CD4-positive, alpha-beta T cell treated with Interleukin-2 at 100 ng/mL for 4 hours (primary cell): ENCODE measurements at regions not wholly inside any gene's neighbourhood (a gene's known extent, or its start where the extent isn't known, plus 50 kb on each side); places are given as distances from the start of the nearest gene placed in this dataset.
"Not testable (repeated sequence)": the region's sequence is repeated elsewhere in the genome, so short reads cannot be mapped to it uniquely, and the experiment has no call there.

Experiments used
- DNase-seq: peaks from one replicate; pipeline ENCODE4 v3.0.0-alpha.2; 2020; ENCODE audit warnings: low spot score

DNA sequence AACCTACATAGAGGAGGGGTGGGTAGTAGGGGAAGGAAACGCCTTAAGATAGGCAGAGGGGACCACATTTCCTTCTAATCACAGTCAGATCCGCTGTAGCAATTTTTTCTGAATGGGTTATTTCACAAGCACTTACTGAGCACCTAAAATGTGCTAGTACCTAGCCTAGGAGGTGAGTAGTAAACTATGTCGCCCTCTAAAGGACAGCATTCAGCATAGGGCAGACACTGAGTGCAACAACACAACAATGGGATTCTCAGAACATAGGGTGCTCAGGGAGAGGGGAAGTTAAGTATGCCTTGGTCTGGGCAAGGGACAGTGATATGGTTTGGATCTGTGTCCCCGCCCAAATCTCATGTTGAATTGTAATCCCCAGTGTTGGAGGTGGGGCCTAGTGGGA lies 166.1 kb upstream of the RAB6C start:
- no peak for DNase-seq

DNA sequence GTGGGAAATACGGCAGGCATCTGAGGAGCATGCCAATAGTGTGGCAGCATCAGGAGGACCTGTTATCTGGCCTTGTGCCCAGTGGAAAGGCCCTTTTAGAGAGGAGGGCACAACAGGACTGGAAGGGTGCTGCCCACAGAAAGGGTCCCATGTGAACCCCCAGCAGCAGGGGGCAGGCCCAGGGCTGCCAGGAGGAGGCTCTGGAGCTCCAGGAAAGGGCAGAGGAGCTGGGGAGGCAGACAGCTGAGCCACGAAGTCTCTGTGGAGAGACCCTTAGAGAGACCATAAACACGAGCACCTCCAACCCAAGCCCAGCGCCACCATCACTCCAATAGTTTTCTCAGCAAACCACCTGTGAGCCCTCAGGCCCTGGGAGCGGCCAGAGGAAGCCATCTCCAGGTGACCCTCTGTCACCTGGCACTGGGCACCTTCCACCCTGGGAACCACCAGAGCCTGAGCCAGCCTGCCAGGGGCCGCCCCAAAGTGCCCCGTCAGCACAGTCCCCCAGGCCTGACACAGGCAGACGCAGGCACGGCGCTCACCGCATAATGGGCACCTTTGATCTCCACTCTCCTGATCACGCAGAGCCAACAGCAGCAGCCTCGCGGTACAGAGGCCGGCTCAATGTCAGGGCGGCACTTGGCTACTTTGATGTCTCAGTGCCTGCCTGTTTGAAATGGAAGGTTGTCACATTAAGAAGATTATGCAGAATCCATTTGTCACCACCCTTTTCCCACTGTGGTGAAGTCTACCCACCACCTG lies 162.5 kb upstream of the RAB6C start:
- no peak for DNase-seq

GRCh38 chr2:129819855-129820254 lies 159.6 kb upstream of the RAB6C start:
- no peak for DNase-seq

DNA sequence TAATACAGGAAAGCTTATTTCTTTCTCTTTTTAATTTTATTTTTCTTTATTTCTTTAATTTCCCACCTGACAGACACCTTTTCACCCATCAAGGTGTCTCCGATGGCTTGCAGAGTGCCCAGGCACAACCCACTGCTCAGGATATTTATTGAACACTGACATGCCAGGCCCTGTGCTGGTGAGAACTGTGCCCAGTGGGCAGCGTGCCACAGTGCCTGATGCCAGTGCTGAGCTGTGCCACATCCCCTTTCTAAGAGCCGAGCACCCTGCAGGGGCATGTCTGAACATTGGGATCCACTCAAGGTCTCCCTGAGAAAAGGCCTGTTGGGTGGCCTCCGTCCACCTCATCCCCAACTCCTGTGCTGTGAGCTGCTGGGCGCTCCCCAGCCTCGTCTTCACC lies 158.6 kb upstream of the RAB6C start:
- DNase-seq = no peak

DNA sequence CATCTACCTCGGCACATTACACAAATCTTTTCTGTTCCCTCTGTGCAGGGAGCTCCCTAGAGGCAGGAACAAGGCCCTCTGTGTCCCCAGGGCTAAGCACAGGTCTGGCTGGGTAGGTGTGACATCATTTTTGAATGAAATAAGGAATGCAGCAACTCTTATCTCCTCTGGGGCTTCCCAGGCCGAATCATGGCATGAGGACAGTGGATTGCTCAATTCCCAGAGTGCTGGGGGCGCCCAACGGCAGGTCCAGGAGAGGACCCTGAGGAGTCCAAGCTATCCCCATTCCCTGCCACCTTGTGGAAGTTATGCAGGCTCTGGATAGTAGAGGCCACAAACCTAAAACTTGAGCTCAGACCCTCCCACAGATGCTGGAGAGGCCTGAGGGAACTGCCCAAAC lies 158.0 kb upstream of the RAB6C start:
- DNase-seq = no peak

DNA sequence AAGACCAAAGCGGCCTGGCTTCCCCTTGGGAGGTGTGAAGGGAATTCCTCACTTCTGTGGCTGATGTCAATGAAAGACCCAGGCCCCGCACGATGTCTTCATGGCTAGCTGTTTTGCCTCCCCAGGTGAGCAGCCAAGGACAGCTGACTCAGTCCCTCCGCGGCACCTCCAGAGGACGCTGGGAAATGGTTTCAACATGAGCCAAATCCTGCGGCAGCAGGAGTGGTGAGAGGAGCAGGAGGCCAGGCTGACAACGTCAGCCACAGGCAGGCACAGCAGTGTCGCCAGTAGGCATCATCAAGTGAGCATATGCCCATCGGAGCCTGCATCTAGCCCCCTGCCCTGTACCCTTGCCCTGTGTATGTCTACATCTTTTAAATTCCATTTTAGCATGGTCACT lies 156.4 kb upstream of the RAB6C start:
- DNase-seq = no peak

DNA sequence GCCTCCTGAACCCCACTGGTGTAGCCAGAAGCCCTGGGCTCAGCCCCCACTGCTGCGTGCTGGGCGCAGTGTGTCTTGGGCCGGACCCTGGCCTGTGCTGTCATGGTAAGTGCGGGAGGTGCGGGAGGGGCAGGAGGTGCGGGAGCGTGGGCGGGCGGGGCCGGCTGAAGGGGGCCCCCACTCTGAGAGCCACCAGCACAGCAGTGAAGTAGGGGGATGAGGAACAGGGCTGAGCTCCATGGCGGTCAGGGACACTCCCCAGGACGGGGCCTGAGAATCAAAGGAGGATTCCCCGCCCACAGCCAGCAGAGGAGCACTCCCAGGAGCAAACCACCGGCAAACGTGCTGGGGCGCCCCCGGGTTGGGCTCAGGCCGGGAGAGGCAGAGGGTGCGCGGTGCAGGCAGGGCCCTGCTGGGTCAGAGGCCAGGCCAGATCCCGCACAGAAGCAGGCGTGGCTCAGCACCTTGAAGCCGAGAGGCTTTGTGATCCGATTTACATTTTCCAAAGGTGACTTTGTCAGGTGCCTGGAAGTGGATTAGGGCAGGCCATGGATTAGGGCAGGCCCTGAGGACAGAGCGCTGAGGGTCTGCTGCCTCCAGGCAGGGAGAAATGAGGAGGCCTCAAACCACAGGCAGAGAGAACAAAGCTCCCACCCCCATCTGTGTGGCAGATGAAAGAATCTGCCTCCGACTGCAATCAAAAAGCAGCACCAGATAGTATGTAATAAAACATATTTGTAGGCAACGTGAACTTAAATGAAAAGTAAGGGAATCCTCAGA lies 152.0 kb upstream of the RAB6C start:
- DNase-seq = no peak

- no peak for DNase-seq
Observed at GRCh38 chr2:129828792-129829191, 150.7 kb upstream of the RAB6C start.

- DNase-seq = no peak
Observed at GRCh38 chr2:129829588-129829987, 149.9 kb upstream of the RAB6C start.

GRCh38 chr2:129831018-129831417 lies 148.4 kb upstream of the RAB6C start:
- no peak for DNase-seq

DNA sequence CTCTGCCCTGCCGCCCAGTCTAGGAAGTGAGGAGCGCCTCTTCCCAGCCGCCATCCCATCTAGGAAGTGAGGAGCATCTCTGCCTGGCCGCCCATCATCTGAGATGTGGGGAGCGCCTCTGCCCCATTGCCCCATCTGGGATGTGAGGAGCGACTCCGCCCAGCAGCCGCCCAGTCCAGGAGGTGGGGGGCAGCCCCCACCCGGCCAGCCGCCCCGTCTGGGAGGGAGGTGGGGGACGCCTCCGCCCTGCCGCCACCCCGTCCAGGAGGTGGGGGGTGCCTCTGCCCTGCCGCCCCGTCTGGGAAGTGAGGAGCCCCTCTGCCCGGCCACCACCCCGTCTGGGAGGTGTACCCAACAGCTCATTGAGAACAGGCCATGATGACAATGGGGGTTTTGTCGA lies 146.0 kb upstream of the RAB6C start:
- DNase-seq = not testable (repeated sequence)

DNA sequence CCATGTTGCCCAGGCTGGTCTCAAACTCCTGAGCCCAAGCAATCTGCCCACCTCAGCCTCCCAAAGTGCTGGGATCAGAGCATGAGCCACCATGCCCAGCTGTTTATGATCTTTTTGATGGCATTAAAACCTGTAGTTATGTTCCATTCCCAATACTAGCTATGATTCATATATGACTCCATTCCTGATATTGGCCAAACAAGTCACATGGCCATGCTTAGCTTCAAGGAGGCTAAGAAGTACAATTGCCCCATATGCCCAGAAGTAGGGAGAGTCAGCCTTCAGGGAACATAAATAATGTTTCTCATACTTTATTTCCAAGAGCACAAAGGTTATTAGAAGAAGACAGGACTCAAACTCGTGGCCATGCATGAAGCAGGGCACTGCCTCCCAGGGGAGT lies 132.4 kb upstream of the RAB6C start:
- no peak for DNase-seq

GRCh38 chr2:129849559-129850160 lies 129.8 kb upstream of the RAB6C start:
- DNase-seq = peak; percentile 74

DNA sequence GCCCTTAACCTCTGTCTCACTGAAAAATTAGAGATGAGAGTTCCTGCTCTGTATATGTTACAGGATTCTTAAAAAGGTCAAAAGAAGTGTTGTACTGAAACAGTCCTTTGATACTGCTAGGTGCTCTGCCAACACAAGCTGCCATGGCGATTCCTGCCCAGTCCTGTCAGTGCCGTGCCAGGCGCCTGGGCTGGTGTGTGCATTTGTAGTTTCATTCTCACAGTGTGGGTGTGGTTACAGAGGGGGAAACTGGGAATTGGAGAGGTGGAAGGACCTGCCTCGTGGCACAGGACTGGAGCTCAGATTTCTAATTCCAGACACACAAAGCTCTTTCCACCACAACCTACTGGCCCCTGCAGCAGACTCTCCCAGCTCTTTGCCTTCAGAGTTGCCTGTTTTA lies 122.3 kb upstream of the RAB6C start:
- DNase-seq = no peak

- DNase-seq = no peak
Observed at GRCh38 chr2:129859175-129859574, 120.3 kb upstream of the RAB6C start.

DNA sequence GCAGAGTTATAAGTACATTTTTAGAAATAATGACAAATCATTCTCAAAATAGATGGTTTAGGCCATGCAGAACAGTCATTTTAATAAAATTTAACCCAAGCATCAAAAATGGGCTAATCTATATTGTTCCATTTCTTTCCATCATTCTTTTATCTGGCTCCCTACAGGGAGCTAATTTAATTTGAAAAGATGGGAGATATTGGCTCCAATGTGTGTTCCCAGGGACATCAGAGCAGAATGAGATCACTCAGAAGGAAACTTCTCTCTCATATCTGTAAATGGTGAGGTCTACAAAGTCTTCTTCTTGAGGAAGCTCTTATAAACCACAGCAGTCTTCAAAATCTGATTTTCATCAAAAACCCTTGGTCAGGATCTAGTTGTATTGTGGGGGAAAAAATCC lies 119.4 kb upstream of the RAB6C start:
- no peak for DNase-seq

GRCh38 chr2:129861666-129862288 lies 117.7 kb upstream of the RAB6C start:
- no peak for DNase-seq

GRCh38 chr2:129862668-129863067 lies 116.8 kb upstream of the RAB6C start:
- DNase-seq = no peak

DNA sequence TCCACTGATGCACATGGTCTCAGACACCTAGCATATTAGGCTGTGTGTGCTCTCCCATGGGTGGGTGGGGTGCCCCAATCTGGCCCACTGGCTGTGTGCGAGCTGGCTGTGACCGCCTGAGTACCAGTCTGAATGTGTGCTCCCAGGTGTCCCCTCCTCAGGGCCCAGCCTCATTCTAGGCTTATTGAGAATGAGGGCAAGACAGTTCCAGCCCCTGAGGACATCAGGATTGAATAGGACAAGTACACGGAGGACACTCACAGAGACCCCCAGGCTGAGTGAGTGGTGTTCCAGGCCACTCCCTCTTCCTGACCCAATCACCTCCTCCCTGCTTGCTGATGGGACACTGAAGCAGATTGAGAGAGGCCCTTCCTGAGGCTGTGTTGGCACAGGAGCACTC lies 116.1 kb upstream of the RAB6C start:
- DNase-seq = no peak

- no peak for DNase-seq
Observed at GRCh38 chr2:129864719-129865118, 114.7 kb upstream of the RAB6C start.

DNA sequence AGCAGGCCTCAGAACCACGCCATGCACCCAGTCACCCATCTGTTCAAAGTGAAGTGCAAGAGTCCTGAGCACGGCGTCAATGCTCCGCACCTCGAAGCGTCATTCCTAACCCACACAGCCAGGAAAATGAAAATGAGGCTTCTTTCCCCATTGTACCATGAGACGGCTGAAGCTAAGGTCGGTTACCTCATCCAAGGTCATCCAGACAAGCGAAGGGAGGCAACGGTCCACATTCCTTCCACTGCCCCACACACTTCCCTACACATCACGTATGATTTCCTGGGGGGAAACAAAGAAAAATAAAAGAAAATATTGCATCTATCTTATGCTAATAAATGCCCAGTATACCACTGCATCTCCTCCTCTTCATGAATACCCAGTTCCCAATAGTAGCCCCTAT lies 113.5 kb upstream of the RAB6C start:
- no peak for DNase-seq

DNA sequence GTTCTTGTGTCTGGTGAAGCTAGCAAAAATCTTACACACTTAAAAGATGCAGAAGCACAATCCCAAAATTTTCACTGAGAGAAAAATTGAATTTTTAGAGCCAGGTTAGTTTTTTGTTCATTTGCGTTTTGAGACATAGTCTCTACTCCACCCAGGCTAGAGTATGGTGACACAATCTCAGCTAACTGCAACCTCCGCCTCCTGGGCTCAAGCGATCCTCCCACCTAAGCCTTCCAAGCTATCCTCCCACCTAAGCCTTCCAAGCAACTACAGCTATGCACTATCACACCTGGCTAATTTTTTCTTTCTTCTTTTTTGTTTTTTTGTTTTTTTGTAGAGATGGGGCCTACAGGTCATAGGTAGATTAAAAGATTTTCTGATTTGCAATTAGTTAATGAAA lies 113.1 kb upstream of the RAB6C start:
- DNase-seq = no peak

DNA sequence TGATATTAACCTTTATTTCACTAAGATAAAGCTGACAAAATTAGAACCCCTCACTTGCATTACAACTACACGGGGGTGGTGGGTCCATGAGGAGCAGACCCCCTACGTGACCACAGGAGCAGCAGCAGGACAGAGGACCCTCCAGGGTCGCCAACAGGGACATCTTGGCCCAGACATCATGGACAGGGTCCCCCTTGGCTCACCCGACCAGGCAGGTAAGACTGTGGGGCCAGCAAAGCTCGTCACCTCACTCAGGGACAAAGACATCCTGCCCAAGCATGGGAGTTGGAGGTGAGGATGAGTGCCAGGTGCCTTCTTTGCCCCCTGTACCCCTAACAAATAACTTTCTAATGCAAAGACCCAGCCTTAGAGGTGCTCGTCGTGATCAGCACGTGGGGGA lies 111.3 kb upstream of the RAB6C start:
- DNase-seq = no peak
